GM23338 (cell line): ENCODE measurements at regions not wholly inside any gene's neighbourhood (a gene's known extent, or its start where the extent isn't known, plus 50 kb on each side); places are given as distances from the start of the nearest gene placed in this dataset.

Experiments used
- JUNB ChIP-seq: IDR thresholded peaks from one replicate; pipeline ENCODE4 v1.6.1; 2016; ENCODE audit warnings: antibody characterized with exemption; ENCODE audit not compliant: unreplicated experiment
- NANOG ChIP-seq: IDR thresholded peaks from 2 replicates; pipeline ENCODE4 v1.6.1; 2016; ENCODE audit warnings: antibody characterized with exemption, borderline replicate concordance
- STAT1 ChIP-seq: IDR thresholded peaks from one replicate; pipeline ENCODE4 v1.6.1; 2016; ENCODE audit warnings: antibody characterized with exemption; ENCODE audit not compliant: unreplicated experiment
- ZNF114 ChIP-seq: fragments of 250-450 bp; sonication (Bioruptor Pico); IDR thresholded peaks from 2 replicates; pipeline ENCODE4 v1.5.0; 2020; ENCODE audit warnings: mild to moderate bottlenecking, moderate library complexity
- ZNF331 ChIP-seq: fragments of 250-450 bp; sonication (Bioruptor Pico); IDR thresholded peaks from 2 replicates; pipeline ENCODE4 v1.5.0; 2020; ENCODE audit warnings: low read depth, mild to moderate bottlenecking, moderate library complexity
- TF ChIP-seq, protein P1 (sequence below): fragments of 250-450 bp; sonication (Bioruptor Pico); IDR thresholded peaks from 2 replicates; pipeline ENCODE4 v1.5.0; 2020; ENCODE audit warnings: mild to moderate bottlenecking, moderate library complexity
- TF ChIP-seq, protein P2 (sequence below): IDR thresholded peaks from 2 replicates; pipeline ENCODE4 v1.6.1; 2016; ENCODE audit warnings: antibody characterized with exemption
- TF ChIP-seq, protein P3 (sequence below), 2 experiments: fragments of 200-600 bp in 1 of 2; sonication (generic) in 1 of 2; conservative IDR thresholded peaks; 2 replicates each; pipeline versions ENCODE4 v1.5.1 to v1.6.1; 2016 to 2017; ENCODE audit warnings: antibody characterized with exemption in 2 of 2, low read depth in 2 of 2, mild to moderate bottlenecking in 2 of 2, moderate library complexity in 1 of 2

DNA sequence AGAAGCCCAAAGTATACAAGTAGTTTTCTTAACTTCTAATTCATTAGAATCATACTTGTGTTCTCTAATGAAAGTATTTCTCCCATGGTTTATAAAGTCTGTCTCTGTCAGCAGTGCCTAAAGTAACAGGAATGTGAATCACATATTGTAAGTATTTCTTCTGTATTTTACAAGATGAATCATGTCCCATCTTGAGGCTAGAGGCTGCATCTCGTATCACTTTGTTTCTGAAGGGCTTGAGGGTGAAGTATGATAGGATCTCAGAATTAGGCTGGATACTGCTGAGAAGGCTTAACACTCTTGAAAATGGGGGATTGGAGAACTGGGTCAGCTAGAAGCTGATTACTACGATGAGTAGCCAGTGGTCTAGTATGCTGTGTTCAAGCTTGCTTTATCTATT lies 242.2 kb upstream of the ACTBL2 start (continued):
- TF ChIP-seq, protein P1, sequence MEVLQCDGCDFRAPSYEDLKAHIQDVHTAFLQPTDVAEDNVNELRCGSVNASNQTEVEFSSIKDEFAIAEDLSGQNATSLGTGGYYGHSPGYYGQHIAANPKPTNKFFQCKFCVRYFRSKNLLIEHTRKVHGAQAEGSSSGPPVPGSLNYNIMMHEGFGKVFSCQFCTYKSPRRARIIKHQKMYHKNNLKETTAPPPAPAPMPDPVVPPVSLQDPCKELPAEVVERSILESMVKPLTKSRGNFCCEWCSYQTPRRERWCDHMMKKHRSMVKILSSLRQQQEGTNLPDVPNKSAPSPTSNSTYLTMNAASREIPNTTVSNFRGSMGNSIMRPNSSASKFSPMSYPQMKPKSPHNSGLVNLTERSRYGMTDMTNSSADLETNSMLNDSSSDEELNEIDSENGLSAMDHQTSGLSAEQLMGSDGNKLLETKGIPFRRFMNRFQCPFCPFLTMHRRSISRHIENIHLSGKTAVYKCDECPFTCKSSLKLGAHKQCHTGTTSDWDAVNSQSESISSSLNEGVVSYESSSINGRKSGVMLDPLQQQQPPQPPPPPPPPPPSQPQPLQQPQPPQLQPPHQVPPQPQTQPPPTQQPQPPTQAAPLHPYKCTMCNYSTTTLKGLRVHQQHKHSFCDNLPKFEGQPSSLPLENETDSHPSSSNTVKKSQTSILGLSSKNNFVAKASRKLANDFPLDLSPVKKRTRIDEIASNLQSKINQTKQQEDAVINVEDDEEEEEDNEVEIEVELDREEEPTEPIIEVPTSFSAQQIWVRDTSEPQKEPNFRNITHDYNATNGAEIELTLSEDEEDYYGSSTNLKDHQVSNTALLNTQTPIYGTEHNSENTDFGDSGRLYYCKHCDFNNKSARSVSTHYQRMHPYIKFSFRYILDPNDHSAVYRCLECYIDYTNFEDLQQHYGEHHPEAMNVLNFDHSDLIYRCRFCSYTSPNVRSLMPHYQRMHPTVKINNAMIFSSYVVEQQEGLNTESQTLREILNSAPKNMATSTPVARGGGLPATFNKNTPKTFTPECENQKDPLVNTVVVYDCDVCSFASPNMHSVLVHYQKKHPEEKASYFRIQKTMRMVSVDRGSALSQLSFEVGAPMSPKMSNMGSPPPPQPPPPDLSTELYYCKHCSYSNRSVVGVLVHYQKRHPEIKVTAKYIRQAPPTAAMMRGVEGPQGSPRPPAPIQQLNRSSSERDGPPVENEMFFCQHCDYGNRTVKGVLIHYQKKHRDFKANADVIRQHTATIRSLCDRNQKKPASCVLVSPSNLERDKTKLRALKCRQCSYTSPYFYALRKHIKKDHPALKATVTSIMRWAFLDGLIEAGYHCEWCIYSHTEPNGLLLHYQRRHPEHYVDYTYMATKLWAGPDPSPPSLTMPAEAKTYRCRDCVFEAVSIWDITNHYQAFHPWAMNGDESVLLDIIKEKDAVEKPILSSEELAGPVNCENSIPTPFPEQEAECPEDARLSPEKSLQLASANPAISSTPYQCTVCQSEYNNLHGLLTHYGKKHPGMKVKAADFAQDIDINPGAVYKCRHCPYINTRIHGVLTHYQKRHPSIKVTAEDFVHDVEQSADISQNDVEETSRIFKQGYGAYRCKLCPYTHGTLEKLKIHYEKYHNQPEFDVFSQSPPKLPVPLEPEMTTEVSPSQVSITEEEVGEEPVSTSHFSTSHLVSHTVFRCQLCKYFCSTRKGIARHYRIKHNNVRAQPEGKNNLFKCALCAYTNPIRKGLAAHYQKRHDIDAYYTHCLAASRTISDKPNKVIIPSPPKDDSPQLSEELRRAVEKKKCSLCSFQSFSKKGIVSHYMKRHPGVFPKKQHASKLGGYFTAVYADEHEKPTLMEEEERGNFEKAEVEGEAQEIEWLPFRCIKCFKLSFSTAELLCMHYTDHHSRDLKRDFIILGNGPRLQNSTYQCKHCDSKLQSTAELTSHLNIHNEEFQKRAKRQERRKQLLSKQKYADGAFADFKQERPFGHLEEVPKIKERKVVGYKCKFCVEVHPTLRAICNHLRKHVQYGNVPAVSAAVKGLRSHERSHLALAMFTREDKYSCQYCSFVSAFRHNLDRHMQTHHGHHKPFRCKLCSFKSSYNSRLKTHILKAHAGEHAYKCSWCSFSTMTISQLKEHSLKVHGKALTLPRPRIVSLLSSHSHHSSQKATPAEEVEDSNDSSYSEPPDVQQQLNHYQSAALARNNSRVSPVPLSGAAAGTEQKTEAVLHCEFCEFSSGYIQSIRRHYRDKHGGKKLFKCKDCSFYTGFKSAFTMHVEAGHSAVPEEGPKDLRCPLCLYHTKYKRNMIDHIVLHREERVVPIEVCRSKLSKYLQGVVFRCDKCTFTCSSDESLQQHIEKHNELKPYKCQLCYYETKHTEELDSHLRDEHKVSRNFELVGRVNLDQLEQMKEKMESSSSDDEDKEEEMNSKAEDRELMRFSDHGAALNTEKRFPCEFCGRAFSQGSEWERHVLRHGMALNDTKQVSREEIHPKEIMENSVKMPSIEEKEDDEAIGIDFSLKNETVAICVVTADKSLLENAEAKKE (CRISPR knock-in tag), result no peak
- TF ChIP-seq, protein P2, sequence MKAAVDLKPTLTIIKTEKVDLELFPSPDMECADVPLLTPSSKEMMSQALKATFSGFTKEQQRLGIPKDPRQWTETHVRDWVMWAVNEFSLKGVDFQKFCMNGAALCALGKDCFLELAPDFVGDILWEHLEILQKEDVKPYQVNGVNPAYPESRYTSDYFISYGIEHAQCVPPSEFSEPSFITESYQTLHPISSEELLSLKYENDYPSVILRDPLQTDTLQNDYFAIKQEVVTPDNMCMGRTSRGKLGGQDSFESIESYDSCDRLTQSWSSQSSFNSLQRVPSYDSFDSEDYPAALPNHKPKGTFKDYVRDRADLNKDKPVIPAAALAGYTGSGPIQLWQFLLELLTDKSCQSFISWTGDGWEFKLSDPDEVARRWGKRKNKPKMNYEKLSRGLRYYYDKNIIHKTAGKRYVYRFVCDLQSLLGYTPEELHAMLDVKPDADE, result no peak
- no peak for TF ChIP-seq NANOG
- TF ChIP-seq STAT1, result no peak
- TF ChIP-seq JUNB, result no peak
- TF ChIP-seq, protein P3, sequence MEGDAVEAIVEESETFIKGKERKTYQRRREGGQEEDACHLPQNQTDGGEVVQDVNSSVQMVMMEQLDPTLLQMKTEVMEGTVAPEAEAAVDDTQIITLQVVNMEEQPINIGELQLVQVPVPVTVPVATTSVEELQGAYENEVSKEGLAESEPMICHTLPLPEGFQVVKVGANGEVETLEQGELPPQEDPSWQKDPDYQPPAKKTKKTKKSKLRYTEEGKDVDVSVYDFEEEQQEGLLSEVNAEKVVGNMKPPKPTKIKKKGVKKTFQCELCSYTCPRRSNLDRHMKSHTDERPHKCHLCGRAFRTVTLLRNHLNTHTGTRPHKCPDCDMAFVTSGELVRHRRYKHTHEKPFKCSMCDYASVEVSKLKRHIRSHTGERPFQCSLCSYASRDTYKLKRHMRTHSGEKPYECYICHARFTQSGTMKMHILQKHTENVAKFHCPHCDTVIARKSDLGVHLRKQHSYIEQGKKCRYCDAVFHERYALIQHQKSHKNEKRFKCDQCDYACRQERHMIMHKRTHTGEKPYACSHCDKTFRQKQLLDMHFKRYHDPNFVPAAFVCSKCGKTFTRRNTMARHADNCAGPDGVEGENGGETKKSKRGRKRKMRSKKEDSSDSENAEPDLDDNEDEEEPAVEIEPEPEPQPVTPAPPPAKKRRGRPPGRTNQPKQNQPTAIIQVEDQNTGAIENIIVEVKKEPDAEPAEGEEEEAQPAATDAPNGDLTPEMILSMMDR (conservative IDR thresholded peaks at IDR 0.05; ENCODE audit: low read depth in 2 of 2), result no peak
- TF ChIP-seq ZNF331 (CRISPR knock-in tag), result no peak
- no peak for TF ChIP-seq ZNF114 (CRISPR knock-in tag)
